HAP-1 (cell line): ENCODE measurements at regions not wholly inside any gene's neighbourhood (a gene's known extent, or its start where the extent isn't known, plus 50 kb on each side); places are given as distances from the start of the nearest gene placed in this dataset.

Source experiments
- DNase-seq, 2 experiments: peaks; one replicate each; pipeline ENCODE4 v3.0.0-alpha.2; 2016 to 2020; ENCODE audit warnings: low spot score in 2 of 2
- H3K27me3 ChIP-seq: fragments of 250-450 bp; sonication (Bioruptor Pico); 2 replicates; pipeline ENCODE4 v1.5.1; 2020; ENCODE audit warnings: low read depth, mild to moderate bottlenecking, moderate library complexity
- H3K36me3 ChIP-seq: fragments of 250-450 bp; sonication (Bioruptor Pico); replicated peaks from 2 replicates; pipeline ENCODE4 v1.5.1; 2020; ENCODE audit warnings: mild to moderate bottlenecking
- H3K4me1 ChIP-seq: fragments of 250-450 bp; sonication (Bioruptor Pico); 2 replicates; pipeline ENCODE4 v1.5.1; 2020; ENCODE audit warnings: mild to moderate bottlenecking
- H3K4me3 ChIP-seq: fragments of 250-450 bp; sonication (Bioruptor Pico); 2 replicates; pipeline ENCODE4 v1.5.1; 2020; ENCODE audit warnings: mild to moderate bottlenecking, moderate library complexity
- H3K9me3 ChIP-seq: fragments of 250-450 bp; sonication (Bioruptor Pico); 2 replicates; pipeline ENCODE4 v1.5.1; 2020; ENCODE audit warnings: mild to moderate bottlenecking, moderate library complexity
- in situ Hi-C: fragments of 300-500 bp; cut with MboI; formaldehyde crosslinking; loops from 3 replicates; pipeline ENCODE4 v1.14.3; 2020; ENCODE audit warnings: low sequenced_read_pairs, inconsistent platforms, mixed read lengths

GRCh38 chr11:116261606-116262005 lies 511.2 kb downstream of the BUD13 start:
- Histone ChIP-seq H3K27me3 (no peaks in the 10 kb centered on the region), H3K9me3 (no peaks in the 10 kb centered on the region), H3K36me3 (no peaks in the 10 kb centered on the region), H3K4me1 (no peaks in the 10 kb centered on the region), H3K4me3 (no peak overlapping the region)
- DNase-seq, result no peak
- in situ Hi-C loops, result no loop called here

GRCh38 chr11:116258821-116259220 lies 514.0 kb downstream of the BUD13 start:
- no peaks in the 10 kb centered on the region for H3K9me3 ChIP-seq
- H3K4me1 ChIP-seq, result no peaks in the 10 kb centered on the region
- H3K27me3 ChIP-seq, result no peaks in the 10 kb centered on the region
- no peak for DNase-seq
- no peaks in the 10 kb centered on the region for H3K36me3 ChIP-seq
- in situ Hi-C loops, result no loop called here
- H3K4me3 ChIP-seq, result no peak overlapping the region

GRCh38 chr11:116257883-116258282 lies 514.9 kb downstream of the BUD13 start:
- Histone ChIP-seq H3K36me3 (no peaks in the 10 kb centered on the region), H3K27me3 (no peaks in the 10 kb centered on the region), H3K4me1 (no peaks in the 10 kb centered on the region), H3K9me3 (no peaks in the 10 kb centered on the region), H3K4me3 (no peak overlapping the region)
- in situ Hi-C loops, result no loop called here
- DNase-seq, result no peak

GRCh38 chr11:116257092-116257491 lies 515.7 kb downstream of the BUD13 start:
- no peaks in the 10 kb centered on the region for H3K27me3 ChIP-seq
- peak in 1 of 2 experiments; percentile 14 for DNase-seq
- in situ Hi-C loops, result no loop called here
- no peak overlapping the region for H3K4me3 ChIP-seq
- H3K9me3 ChIP-seq, result no peaks in the 10 kb centered on the region
- H3K36me3 ChIP-seq, result no peaks in the 10 kb centered on the region
- no peaks in the 10 kb centered on the region for H3K4me1 ChIP-seq

GRCh38 chr11:116256215-116256614 lies 516.6 kb downstream of the BUD13 start:
- Histone ChIP-seq H3K9me3 (no peaks in the 10 kb centered on the region), H3K27me3 (no peaks in the 10 kb centered on the region), H3K4me1 (no peaks in the 10 kb centered on the region), H3K36me3 (no peaks in the 10 kb centered on the region), H3K4me3 (no peak overlapping the region)
- no peak for DNase-seq
- in situ Hi-C loops, result no loop called here

GRCh38 chr11:116255321-116255953 lies 517.4 kb downstream of the BUD13 start:
- no peaks in the 10 kb centered on the region for H3K36me3 ChIP-seq
- H3K9me3 ChIP-seq, result no peaks in the 10 kb centered on the region
- no peaks in the 10 kb centered on the region for H3K27me3 ChIP-seq
- in situ Hi-C loops, result no loop called here
- no peak for DNase-seq
- no peaks in the 10 kb centered on the region for H3K4me1 ChIP-seq
- H3K4me3 ChIP-seq, result no peak overlapping the region

- in situ Hi-C loops, result no loop called here
- H3K4me1 ChIP-seq, result no peaks in the 10 kb centered on the region
- no peak for DNase-seq
These were observed 522.6 kb downstream of the BUD13 start for GRCh38 chr11:116250155-116250554.

GRCh38 chr11:116249561-116249960 lies 523.2 kb downstream of the BUD13 start:
- no peaks in the 10 kb centered on the region for H3K27me3 ChIP-seq

More at GRCh38 chr11:116250155-116250554, 522.6 kb downstream of the BUD13 start:
- Histone ChIP-seq H3K36me3 (no peaks in the 10 kb centered on the region), H3K9me3 (no peaks in the 10 kb centered on the region), H3K4me3 (no peak overlapping the region), H3K27me3 (no peaks in the 10 kb centered on the region)

GRCh38 chr11:116244889-116245288 lies 527.9 kb downstream of the BUD13 start:
- Histone ChIP-seq H3K36me3 (no peaks in the 10 kb centered on the region), H3K9me3 (no peaks in the 10 kb centered on the region), H3K4me1 (no peaks in the 10 kb centered on the region), H3K4me3 (no peak overlapping the region), H3K27me3 (no peaks in the 10 kb centered on the region)
- in situ Hi-C loops, result no loop called here
- DNase-seq, result no peak

More at GRCh38 chr11:116249561-116249960, 523.2 kb downstream of the BUD13 start:
- in situ Hi-C loops, result no loop called here
- no peaks in the 10 kb centered on the region for H3K4me1 ChIP-seq
- H3K36me3 ChIP-seq, result no peaks in the 10 kb centered on the region
- no peak overlapping the region for H3K4me3 ChIP-seq
- no peak for DNase-seq
- H3K9me3 ChIP-seq, result no peaks in the 10 kb centered on the region

GRCh38 chr11:116244439-116244838 lies 528.3 kb downstream of the BUD13 start:
- Histone ChIP-seq H3K4me3 (no peak overlapping the region), H3K36me3 (no peaks in the 10 kb centered on the region), H3K4me1 (no peaks in the 10 kb centered on the region), H3K27me3 (no peaks in the 10 kb centered on the region), H3K9me3 (no peaks in the 10 kb centered on the region)
- no peak for DNase-seq
- in situ Hi-C loops, result no loop called here

- Histone ChIP-seq H3K4me3 (no peak overlapping the region), H3K36me3 (no peaks in the 10 kb centered on the region), H3K4me1 (no peaks in the 10 kb centered on the region), H3K27me3 (no peaks in the 10 kb centered on the region), H3K9me3 (no peaks in the 10 kb centered on the region)
- in situ Hi-C loops, result no loop called here
- DNase-seq, result no peak
These were observed 528.8 kb downstream of the BUD13 start for GRCh38 chr11:116243991-116244390.

GRCh38 chr11:116242006-116242405 lies 530.8 kb downstream of the BUD13 start:
- Histone ChIP-seq H3K9me3 (no peaks in the 10 kb centered on the region), H3K27me3 (no peaks in the 10 kb centered on the region), H3K4me3 (no peak overlapping the region), H3K36me3 (no peaks in the 10 kb centered on the region), H3K4me1 (no peaks in the 10 kb centered on the region)
- no peak for DNase-seq
- in situ Hi-C loops, result no loop called here

GRCh38 chr11:116240710-116241109 lies 532.1 kb downstream of the BUD13 start:
- in situ Hi-C loops, result no loop called here
- H3K36me3 ChIP-seq, result no peaks in the 10 kb centered on the region
- H3K27me3 ChIP-seq, result no peaks in the 10 kb centered on the region
- H3K4me1 ChIP-seq, result no peaks in the 10 kb centered on the region
- no peaks in the 10 kb centered on the region for H3K9me3 ChIP-seq
- DNase-seq, result no peak
- no peak overlapping the region for H3K4me3 ChIP-seq

- no peak for DNase-seq
- no peaks in the 10 kb centered on the region for H3K27me3 ChIP-seq
- no peak overlapping the region for H3K4me3 ChIP-seq
- no peaks in the 10 kb centered on the region for H3K36me3 ChIP-seq
- in situ Hi-C loops, result no loop called here
- H3K4me1 ChIP-seq, result no peaks in the 10 kb centered on the region
- no peaks in the 10 kb centered on the region for H3K9me3 ChIP-seq
These were observed 533.5 kb downstream of the BUD13 start for GRCh38 chr11:116239247-116239646.

- no peak for DNase-seq
- in situ Hi-C loops, result no loop called here
- Histone ChIP-seq H3K4me3 (no peak overlapping the region), H3K36me3 (no peaks in the 10 kb centered on the region), H3K4me1 (no peaks in the 10 kb centered on the region), H3K9me3 (no peaks in the 10 kb centered on the region), H3K27me3 (no peaks in the 10 kb centered on the region)
These were observed 537.7 kb downstream of the BUD13 start for GRCh38 chr11:116234989-116235568.
